ENCODE measurements at regions not wholly inside any gene's neighbourhood (a gene's known extent, or its start where the extent isn't known, plus 50 kb on each side); places are given as distances from the start of the nearest gene placed in this dataset.
A peak's percentile ranks its signal among the peaks of the same experiment; 100 is the strongest.

DNA sequence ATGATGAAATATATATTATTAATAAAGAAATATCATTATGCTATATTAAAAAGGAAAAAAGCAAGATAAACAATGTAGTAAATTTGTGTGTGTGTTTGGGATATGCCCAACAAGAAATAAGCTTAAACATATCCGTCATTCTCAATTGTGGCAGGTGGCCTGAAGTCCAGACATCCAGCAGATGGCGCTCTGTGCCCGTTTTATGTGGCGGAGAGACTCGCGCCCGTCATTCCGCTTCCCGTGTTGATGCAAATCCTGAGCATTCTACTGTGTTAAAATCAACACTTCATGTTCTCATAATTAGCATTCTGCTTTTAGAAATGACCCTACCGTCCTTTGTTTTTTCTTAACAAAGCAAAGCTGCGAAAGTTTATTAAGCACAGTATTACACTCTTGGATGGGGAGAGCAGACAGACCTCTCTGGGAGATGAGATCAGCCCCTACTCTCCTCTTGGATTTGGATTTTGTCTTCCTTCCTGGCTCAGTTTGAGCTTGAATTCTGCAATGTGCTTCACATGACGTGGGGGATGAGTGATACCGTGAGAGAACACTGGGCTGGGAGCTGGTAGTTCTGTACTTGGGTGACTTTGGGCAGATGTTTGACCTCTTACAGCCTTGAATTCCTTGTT lies 125.8 kb downstream of the MCHR2 start:
- Histone ChIP-seq H3K27ac (no peak overlapping the region), H3K9me3 (replicated peaks in 1 of 3) (no peaks in the 10 kb centered on the region), H3K36me3 (replicated peaks in 1 of 2) (no peaks in the 10 kb centered on the region), H3K27me3 (no peaks in the 10 kb centered on the region), H3K4me3 (no peak overlapping the region), H3K4me1 (replicated peaks in 1 of 2) (no peaks in the 10 kb centered on the region)
- 3 to 9% (median 4%) methylated on average over 12 to 13 of the region's 13 CpGs for WGBS, 4 donors
- DNase-seq: peak; percentile 46 to 86 (median 71)
- intact Hi-C loops (cut with DNase I): no loop called here
- no peak for TF ChIP-seq POLR2A (IDR thresholded peaks at IDR 0.05)
- TF ChIP-seq, protein P1, sequence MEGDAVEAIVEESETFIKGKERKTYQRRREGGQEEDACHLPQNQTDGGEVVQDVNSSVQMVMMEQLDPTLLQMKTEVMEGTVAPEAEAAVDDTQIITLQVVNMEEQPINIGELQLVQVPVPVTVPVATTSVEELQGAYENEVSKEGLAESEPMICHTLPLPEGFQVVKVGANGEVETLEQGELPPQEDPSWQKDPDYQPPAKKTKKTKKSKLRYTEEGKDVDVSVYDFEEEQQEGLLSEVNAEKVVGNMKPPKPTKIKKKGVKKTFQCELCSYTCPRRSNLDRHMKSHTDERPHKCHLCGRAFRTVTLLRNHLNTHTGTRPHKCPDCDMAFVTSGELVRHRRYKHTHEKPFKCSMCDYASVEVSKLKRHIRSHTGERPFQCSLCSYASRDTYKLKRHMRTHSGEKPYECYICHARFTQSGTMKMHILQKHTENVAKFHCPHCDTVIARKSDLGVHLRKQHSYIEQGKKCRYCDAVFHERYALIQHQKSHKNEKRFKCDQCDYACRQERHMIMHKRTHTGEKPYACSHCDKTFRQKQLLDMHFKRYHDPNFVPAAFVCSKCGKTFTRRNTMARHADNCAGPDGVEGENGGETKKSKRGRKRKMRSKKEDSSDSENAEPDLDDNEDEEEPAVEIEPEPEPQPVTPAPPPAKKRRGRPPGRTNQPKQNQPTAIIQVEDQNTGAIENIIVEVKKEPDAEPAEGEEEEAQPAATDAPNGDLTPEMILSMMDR (IDR thresholded peaks at IDR 0.05): peak; percentile 42 to 84 (median 72)

Data from adrenal gland (tissue), 9 donors.